ENCODE measurements at regions not wholly inside any gene's neighbourhood (a gene's known extent, or its start where the extent isn't known, plus 50 kb on each side); places are given as distances from the start of the nearest gene placed in this dataset.

GRCh38 chr13:34777089-34777913 is 164.8 kb upstream of the NBEA start:
- DNase-seq, result no peak

- no peak for DNase-seq
Observed at GRCh38 chr13:34777914-34778303, 164.2 kb upstream of the NBEA start.

- DNase-seq, result no peak
Observed at GRCh38 chr13:34779171-34779570, 162.9 kb upstream of the NBEA start.

- no peak for DNase-seq
Observed at GRCh38 chr13:34793301-34793700, 148.8 kb upstream of the NBEA start.

DNA sequence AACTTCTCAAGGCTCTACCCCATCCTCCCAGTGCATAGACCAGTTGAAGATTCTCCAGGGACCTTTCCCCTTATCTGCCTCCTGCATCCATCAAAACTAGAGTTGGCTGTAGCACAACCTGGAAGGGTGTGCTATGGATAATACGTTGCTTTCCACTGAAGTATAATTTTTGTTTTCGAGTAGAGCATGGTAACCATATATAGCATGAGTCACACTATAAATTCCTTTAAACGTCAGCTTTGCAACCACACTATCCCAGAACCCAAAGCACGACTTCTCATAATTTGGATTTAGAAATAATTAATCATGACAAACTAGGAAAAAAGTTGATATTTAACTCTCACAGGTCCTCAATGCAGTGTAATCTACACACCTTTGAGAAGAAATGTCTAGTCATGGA is 138.3 kb upstream of the NBEA start:
- no peak for DNase-seq

GRCh38 chr13:34805347-34805746 is 136.7 kb upstream of the NBEA start:
- DNase-seq, result no peak

DNA sequence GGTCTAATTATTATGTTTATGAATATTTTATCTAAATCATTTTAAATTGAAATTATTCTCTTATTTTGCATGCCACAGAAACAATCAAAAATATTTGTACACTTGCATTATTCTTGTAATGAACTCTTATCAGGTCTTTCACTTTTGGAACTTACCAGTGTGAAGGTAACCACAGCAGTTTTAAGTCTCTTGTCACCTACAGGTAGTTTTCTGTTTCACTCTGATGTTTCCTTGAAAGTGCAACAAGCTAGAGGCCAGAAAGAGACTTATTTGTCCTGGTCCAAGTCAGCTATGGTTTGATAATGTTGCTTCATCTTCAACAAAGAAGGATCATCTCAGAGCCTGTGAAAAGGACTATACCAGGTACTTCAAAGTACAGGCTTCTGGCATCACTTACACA is 133.4 kb upstream of the NBEA start:
- DNase-seq, result no peak

DNA sequence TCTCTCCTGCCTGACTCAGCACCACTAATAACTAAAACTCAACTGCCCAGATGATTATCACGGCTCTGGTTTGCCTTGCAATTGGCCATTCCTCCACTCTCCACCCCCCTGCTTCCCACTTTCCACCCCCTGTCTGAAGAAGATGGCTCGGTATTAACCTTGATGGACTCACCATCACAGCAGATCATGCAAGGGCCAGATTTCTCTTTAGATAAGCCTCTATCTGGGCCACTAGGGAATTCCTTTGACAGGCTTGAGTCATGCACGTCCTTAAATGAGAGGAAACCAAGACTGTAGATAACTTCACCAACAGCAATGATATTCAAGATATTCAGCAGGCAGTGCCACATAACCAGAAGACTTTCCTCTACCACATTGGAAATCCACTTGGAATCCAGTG is 131.1 kb upstream of the NBEA start:
- no peak for DNase-seq

- no peak for DNase-seq
Observed at GRCh38 chr13:34815526-34815925, 126.5 kb upstream of the NBEA start.

DNA sequence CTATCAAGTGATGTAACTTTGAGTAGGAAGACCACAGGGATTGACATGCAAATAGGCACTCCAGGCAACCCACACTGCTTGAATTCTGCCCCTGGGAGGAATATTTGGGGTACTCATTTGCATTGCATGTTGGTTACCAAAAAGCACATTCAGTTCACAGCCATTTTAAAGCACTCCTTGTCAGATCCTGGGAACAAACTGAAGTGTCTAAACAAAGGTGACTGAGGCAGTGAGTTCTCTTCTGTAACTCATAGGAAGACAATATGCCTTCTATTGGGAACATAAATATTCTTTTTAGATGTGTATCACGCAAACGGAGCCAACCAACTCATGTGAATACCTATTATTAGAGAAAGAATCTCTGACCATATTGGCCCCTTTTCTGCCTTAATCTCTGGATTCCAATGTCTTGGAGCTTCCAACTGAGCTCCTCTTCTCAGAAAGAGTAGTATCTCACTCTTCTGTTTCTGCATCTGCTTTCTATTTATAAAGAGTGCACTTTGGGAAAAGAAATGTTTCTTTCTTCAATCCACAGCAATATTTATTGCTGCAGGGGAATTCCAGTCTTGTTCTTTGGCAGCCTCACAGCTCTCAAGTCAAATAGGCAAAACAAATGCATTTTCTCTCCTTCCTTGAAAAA is 125.7 kb upstream of the NBEA start:
- peak; percentile 1 for DNase-seq

DNA sequence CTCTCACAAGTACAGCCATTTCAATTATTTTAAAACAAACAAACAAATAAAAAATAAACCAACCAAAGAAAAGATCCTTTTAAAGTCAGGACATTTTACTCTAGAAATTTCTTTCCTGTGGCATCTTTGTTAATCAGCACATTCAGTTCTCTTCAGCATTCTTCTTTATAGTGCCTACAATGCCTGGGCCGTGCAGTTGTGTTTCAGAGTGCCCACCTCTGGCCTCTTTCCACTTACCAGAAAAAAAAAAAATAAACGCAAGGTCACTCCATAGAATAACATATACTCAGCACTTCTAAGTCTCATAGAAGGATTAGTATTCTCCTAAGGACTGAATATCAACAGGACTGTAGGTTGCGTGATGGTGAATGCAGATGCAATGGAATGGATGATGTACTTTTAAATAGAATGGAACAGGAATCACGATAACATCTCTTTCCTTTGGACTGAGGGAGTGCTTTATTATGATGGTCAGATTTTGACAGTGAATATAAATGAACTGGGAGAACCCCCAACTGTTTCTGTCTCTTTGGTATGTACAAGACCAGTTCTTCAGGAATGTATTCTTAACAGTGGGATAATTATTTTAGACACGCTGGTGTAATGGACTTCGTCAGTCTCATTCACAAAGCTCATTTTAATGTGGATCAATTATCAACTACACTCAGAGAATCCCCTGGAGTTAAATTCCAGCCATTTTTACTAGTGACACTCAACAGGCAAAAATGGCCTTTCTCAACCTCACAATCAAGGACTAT is 125.0 kb upstream of the NBEA start:
- DNase-seq, result peak; percentile 10

DNA sequence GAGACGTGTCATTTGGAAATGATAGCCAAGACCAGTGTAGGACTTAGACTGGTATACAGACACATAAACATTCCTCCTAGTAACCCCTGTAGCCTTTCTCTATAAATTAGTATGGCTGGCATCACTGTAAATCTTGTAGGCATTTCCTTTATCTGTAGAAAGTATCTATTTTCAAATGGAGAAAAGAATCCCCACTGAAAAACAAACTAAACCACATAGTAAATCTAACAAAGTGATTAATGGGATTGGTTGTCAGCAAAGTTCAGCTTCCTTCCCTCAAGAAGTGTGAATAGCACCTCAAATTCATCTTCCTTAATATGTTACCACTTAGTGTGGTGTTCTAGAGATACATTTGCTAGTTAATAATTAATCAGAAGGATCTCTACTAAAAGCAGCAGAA is 119.4 kb upstream of the NBEA start:
- no peak for DNase-seq

DNA sequence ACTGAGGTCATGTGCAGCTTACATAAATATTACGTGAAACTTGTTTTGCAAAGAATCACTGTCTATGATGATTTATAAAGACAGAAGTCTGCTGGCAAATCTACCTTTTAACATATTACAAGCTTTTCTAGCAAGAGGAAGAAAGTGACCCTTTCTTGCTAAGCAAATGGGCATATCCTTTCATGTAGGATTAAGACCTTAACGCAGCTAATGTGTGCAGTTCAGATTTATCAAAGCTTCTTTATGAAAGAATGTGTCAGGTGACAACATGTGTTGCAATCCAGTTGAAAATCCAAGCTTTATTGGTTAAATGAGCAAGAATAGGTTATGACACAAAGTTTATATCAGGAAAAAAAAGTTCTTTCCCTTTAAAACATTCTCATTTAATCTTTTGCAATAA is 115.6 kb upstream of the NBEA start:
- no peak for DNase-seq

- no peak for DNase-seq
Observed at GRCh38 chr13:34833562-34834182, 108.4 kb upstream of the NBEA start.

GRCh38 chr13:34842466-34842865 is 99.6 kb upstream of the NBEA start:
- no peak for DNase-seq

DNA sequence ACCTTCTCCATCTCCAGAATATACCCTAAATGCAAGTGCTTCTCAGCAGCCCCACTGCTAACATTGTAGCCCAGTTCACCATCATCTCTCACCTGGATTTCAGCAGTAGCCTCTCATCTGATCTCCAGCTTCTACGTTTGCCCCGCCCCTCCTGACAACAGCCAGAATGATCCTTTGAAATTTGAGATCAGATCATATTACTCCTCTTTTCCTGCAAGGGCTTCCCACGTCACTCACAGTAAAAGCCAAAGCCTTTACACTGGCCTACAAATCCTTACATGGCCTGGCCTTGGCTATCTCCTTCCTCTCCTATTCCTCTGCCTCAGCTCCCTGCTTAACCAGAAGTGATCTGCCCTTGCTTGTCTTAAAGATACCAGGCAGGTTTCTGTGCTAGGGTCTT is 94.3 kb upstream of the NBEA start:
- no peak for DNase-seq

DNA sequence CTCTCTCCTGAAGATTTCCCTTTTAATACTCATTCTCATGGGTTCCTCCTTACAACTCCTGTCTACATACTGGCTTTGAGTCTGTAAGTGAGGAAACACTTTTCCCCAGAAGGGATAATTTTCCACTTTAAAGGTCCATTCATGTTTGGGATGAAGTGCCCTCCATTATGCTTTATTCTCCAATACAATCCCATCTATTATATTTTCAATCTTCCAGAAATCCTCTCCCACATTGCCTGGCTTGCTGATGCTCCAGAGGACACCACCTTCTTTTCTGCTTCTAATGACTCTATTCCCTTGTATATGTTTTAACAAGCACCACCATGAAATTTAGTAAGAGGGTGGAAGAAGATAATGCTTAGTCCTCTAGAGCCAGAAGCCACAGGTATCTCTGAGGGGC is 92.7 kb upstream of the NBEA start:
- no peak for DNase-seq

- no peak for DNase-seq
Observed at GRCh38 chr13:34853161-34853560, 88.9 kb upstream of the NBEA start.

GRCh38 chr13:34857558-34858325 is 84.3 kb upstream of the NBEA start:
- no peak for DNase-seq

DNA sequence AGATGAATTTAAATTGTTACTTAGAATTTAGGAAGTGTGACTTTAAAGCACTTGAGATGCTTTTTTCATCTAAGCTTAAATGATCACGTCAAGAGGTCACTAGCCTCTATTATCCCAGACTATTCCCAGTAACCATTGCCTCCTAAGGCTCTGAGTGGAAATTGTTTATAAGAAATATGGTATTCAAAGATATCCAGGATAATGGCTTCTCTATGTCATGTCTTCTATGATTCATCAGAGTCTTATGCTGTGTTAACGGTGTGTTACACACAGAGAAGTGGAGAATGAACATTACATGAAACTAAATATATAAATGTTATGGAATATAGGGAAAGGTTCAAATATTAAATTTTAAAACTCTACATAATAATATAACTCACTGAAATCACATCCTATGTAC is 79.8 kb upstream of the NBEA start:
- no peak for DNase-seq

- no peak for DNase-seq
Observed at GRCh38 chr13:34862716-34863115, 79.4 kb upstream of the NBEA start.

- DNase-seq, result no peak
Observed at GRCh38 chr13:34863360-34864135, 78.5 kb upstream of the NBEA start.
